H9 (cell line): ENCODE measurements at regions not wholly inside any gene's neighbourhood (a gene's known extent, or its start where the extent isn't known, plus 50 kb on each side); places are given as distances from the start of the nearest gene placed in this dataset.

Source experiments
- DNase-seq: peaks from one replicate; pipeline ENCODE4 v3.0.0-alpha.2; 2017
- H2AFZ ChIP-seq: one replicate; pipeline ENCODE4 v1.6.1; 2013; ENCODE audit warnings: mild to moderate bottlenecking, low read length, control low read depth, moderate library complexity
- H2AK5ac ChIP-seq: 2 replicates; pipeline ENCODE4 v1.6.1; 2013; ENCODE audit warnings: low read length, control low read depth, mixed read lengths; ENCODE audit not compliant: insufficient read length
- H2BK120ac ChIP-seq: one replicate; pipeline ENCODE4 v1.6.1; 2013; ENCODE audit warnings: low read depth, mild to moderate bottlenecking, low read length, control low read depth, inconsistent platforms; ENCODE audit not compliant: poor library complexity, severe bottlenecking
- H2BK12ac ChIP-seq: 2 replicates; pipeline ENCODE4 v1.6.1; 2013; ENCODE audit warnings: low read length, control low read depth, mixed read lengths, low read depth; ENCODE audit not compliant: insufficient read length
- H2BK15ac ChIP-seq: 2 replicates; pipeline ENCODE4 v1.6.1; 2013; ENCODE audit warnings: low read depth, low read length, control low read depth
- H2BK20ac ChIP-seq: one replicate; pipeline ENCODE4 v1.6.1; 2013; ENCODE audit warnings: low read depth, mild to moderate bottlenecking, low read length, control low read depth, inconsistent platforms; ENCODE audit not compliant: poor library complexity, severe bottlenecking
- H2BK5ac ChIP-seq: 2 replicates; pipeline ENCODE4 v1.6.1; 2013; ENCODE audit warnings: low read length, control low read depth, mixed read lengths; ENCODE audit not compliant: insufficient read length
- H3K14ac ChIP-seq: 2 replicates; pipeline ENCODE4 v1.6.1; 2013; ENCODE audit warnings: low read length, control low read depth; ENCODE audit not compliant: insufficient read depth
- H3K18ac ChIP-seq: 2 replicates; pipeline ENCODE4 v1.6.1; 2013; ENCODE audit warnings: low read depth, mild to moderate bottlenecking, mixed read lengths, low read length, control low read depth; ENCODE audit not compliant: insufficient read length
- H3K23ac ChIP-seq: 2 replicates; pipeline ENCODE4 v1.6.1; 2013; ENCODE audit warnings: low read length, control low read depth, mixed read lengths, low read depth; ENCODE audit not compliant: insufficient read length
- H3K23me2 ChIP-seq: 2 replicates; pipeline ENCODE4 v1.6.1; 2013; ENCODE audit warnings: low read depth, mild to moderate bottlenecking, mixed read lengths, low read length, control low read depth; ENCODE audit not compliant: insufficient read length, poor library complexity, severe bottlenecking
- H3K27ac ChIP-seq: 2 replicates; pipeline ENCODE4 v1.5.1; 2013; ENCODE audit warnings: low read length, control low read depth, mixed read lengths, low read depth; ENCODE audit not compliant: insufficient read length
- H3K27me3 ChIP-seq: 2 replicates; pipeline ENCODE4 v1.6.1; 2013; ENCODE audit warnings: low read length, control low read depth, inconsistent platforms; ENCODE audit not compliant: insufficient read depth
- H3K4ac ChIP-seq: 2 replicates; pipeline ENCODE4 v1.6.1; 2013; ENCODE audit warnings: low read depth, mild to moderate bottlenecking, control low read depth, inconsistent platforms, low read length, moderate library complexity
- H3K4me1 ChIP-seq: 2 replicates; pipeline ENCODE4 v1.6.1; 2013; ENCODE audit warnings: low read length, control low read depth, inconsistent platforms; ENCODE audit not compliant: insufficient read depth
- H3K4me2 ChIP-seq: 2 replicates; pipeline ENCODE4 v1.6.1; 2013; ENCODE audit warnings: low read length, control low read depth, mixed read lengths; ENCODE audit not compliant: insufficient read length, insufficient read depth
- H3K56ac ChIP-seq: 2 replicates; pipeline ENCODE4 v1.6.1; 2013; ENCODE audit warnings: low read depth, mild to moderate bottlenecking, mixed read lengths, low read length, control low read depth; ENCODE audit not compliant: insufficient read length
- H3K79me1 ChIP-seq: 2 replicates; pipeline ENCODE4 v1.6.1; 2013; ENCODE audit warnings: low read depth, mild to moderate bottlenecking, moderate library complexity, low read length, control low read depth, inconsistent platforms; ENCODE audit not compliant: insufficient read depth, poor library complexity, severe bottlenecking
- H3K79me2 ChIP-seq: 2 replicates; pipeline ENCODE4 v1.6.1; 2013; ENCODE audit warnings: low read length, control low read depth, inconsistent platforms; ENCODE audit not compliant: insufficient read depth
- H3K9ac ChIP-seq: 2 replicates; pipeline ENCODE4 v1.6.1; 2013; ENCODE audit warnings: low read length, control low read depth, mixed read lengths; ENCODE audit not compliant: insufficient read length; ENCODE audit errors: extremely low read depth
- H3K9me3 ChIP-seq: one replicate; pipeline ENCODE4 v1.6.1; 2013; ENCODE audit warnings: low read depth, low read length, inconsistent platforms; ENCODE audit not compliant: control insufficient read depth
- H3T11ph ChIP-seq: one replicate; pipeline ENCODE4 v1.6.1; 2013; ENCODE audit warnings: mild to moderate bottlenecking, low read length, control low read depth, inconsistent platforms
- H4K20me1 ChIP-seq: one replicate; pipeline ENCODE4 v1.6.1; 2013; ENCODE audit not compliant: control insufficient read depth, insufficient read length, insufficient read depth
- H4K5ac ChIP-seq: 2 replicates; pipeline ENCODE4 v1.6.1; 2013; ENCODE audit warnings: low read depth, mild to moderate bottlenecking, mixed read lengths, low read length, control low read depth; ENCODE audit not compliant: insufficient read length
- H4K8ac ChIP-seq: replicated peaks from 2 replicates; pipeline ENCODE4 v1.6.1; 2013; ENCODE audit warnings: low read length, control low read depth, mixed read lengths, low read depth; ENCODE audit not compliant: insufficient read length
- H4K91ac ChIP-seq: 2 replicates; pipeline ENCODE4 v1.6.1; 2013; ENCODE audit warnings: low read depth, mild to moderate bottlenecking, moderate library complexity, mixed read lengths, low read length, control low read depth; ENCODE audit not compliant: insufficient read length
- H3K27ac Mint-ChIP-seq, 3 experiments: 2 replicates in 2 of 3; 3 replicates in 1 of 3; pipeline ENCODE4 v1.8.0; 2020 to 2021; ENCODE audit warnings: mixed read lengths in 3 of 3, mild to moderate bottlenecking in 1 of 3, moderate library complexity in 1 of 3
- H3K27me3 Mint-ChIP-seq: 2 replicates; pipeline ENCODE4 v1.8.0; 2021; ENCODE audit warnings: low read depth, mild to moderate bottlenecking, moderate library complexity, mixed read lengths
- H3K36me3 Mint-ChIP-seq, 3 experiments: 2 replicates in 2 of 3; 3 replicates in 1 of 3; pipeline ENCODE4 v1.8.0; 2020 to 2021; ENCODE audit warnings: low read depth in 3 of 3, mixed read lengths in 3 of 3; ENCODE audit not compliant: insufficient read depth in 1 of 3
- H3K4me1 Mint-ChIP-seq, 2 experiments: 2 replicates each; pipeline ENCODE4 v1.8.0; 2020; ENCODE audit warnings: mixed read lengths in 2 of 2
- H3K4me3 Mint-ChIP-seq, 2 experiments: 2 replicates in 1 of 2; 3 replicates in 1 of 2; pipeline ENCODE4 v1.8.0; 2020 to 2021; ENCODE audit warnings: mild to moderate bottlenecking in 2 of 2, mixed read lengths in 2 of 2, moderate library complexity in 1 of 2
- H3K9me3 Mint-ChIP-seq, 2 experiments: 2 replicates in 1 of 2; 3 replicates in 1 of 2; pipeline ENCODE4 v1.8.0; 2020; ENCODE audit warnings: mild to moderate bottlenecking in 2 of 2, mixed read lengths in 2 of 2, moderate library complexity in 1 of 2
- whole genome bisulfite sequencing: extraction: QIAGEN DNeasy Blood & Tissue Kit; methylation state at CpG from one replicate; pipeline ENCODE4 v1.1.7; 2013; ENCODE audit warnings: missing lambda C conversion rate, low lambda C conversion rate, mixed read lengths; ENCODE audit not compliant: insufficient read length; ENCODE audit errors: extremely low coverage; 5-methylcytosine and 5-hydroxymethylcytosine counted together
- TF ChIP-seq, protein P1 (sequence below): fragments of 200-600 bp; sonication (generic); conservative IDR thresholded peaks from 3 replicates; pipeline ENCODE4 v1.8.0; 2021; ENCODE audit warnings: antibody characterized with exemption, mild to moderate bottlenecking

DNA sequence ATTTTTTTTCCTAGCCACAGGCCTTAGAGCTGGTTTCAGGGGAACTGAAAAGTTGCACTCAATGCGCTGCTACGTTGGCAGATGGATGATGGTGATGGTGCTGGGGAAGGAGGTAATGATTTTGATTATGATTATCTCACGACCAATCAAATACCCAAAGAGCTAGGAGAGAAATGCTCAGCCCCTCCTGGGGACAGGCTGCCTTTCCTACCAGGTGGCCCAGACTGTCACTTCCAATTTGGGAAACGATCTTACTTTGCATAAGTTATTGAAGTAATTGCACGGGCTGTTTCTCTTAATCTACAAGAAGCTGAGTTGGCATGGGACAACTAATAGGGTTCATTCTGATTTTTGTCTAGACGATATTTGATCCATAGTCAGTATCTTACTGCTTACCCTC lies 379.7 kb upstream of the EEF2KMT start:
- Mint-ChIP-seq H3K4me3 (no peak overlapping the region), H3K9me3 (no peaks in the 10 kb centered on the region), H3K27ac (no peak overlapping the region; a peak in 1 of 7 replicates), H3K4me1 (peaks cover 24 to 37% of the 10 kb centered on the region in 2 experiments), H3K27me3 (peaks cover 38% of the 10 kb centered on the region), H3K36me3 (no peaks in the 10 kb centered on the region)
- Histone ChIP-seq H3K23ac (peak overlapping the region; percentile 13), H3T11ph (no peak overlapping the region), H3K4me1 (peaks cover 3% of the 10 kb centered on the region), H3K4me2 (no peak overlapping the region), H3K23me2 (no peaks in the 10 kb centered on the region), H3K9me3 (no peaks in the 10 kb centered on the region), H2BK15ac (no peak overlapping the region), H2BK120ac (no peak overlapping the region), H3K9ac (no peak overlapping the region), H2AFZ (no peak overlapping the region), H2AK5ac (no peak overlapping the region), H3K79me2 (no peaks in the 10 kb centered on the region), H3K14ac (no peak overlapping the region), H3K27ac (no peak overlapping the region), H4K91ac (no peak overlapping the region), H3K18ac (no peak overlapping the region), H2BK12ac (no peak overlapping the region), H3K4ac (no peak overlapping the region), H3K56ac (no peak overlapping the region), H3K79me1 (no peaks in the 10 kb centered on the region), H2BK5ac (no peak overlapping the region), H3K27me3 (no peaks in the 10 kb centered on the region), H4K8ac (no peak overlapping the region), H2BK20ac (no peak overlapping the region), H4K5ac (no peak overlapping the region), H4K20me1 (no peaks in the 10 kb centered on the region)
- WGBS: no CpG with 5 or more reads among the region's 6 CpGs
- DNase-seq: no peak
- TF ChIP-seq, protein P1, sequence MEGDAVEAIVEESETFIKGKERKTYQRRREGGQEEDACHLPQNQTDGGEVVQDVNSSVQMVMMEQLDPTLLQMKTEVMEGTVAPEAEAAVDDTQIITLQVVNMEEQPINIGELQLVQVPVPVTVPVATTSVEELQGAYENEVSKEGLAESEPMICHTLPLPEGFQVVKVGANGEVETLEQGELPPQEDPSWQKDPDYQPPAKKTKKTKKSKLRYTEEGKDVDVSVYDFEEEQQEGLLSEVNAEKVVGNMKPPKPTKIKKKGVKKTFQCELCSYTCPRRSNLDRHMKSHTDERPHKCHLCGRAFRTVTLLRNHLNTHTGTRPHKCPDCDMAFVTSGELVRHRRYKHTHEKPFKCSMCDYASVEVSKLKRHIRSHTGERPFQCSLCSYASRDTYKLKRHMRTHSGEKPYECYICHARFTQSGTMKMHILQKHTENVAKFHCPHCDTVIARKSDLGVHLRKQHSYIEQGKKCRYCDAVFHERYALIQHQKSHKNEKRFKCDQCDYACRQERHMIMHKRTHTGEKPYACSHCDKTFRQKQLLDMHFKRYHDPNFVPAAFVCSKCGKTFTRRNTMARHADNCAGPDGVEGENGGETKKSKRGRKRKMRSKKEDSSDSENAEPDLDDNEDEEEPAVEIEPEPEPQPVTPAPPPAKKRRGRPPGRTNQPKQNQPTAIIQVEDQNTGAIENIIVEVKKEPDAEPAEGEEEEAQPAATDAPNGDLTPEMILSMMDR: no peak
